Smooth muscle cell (in vitro differentiated cells): ENCODE measurements at regions not wholly inside any gene's neighbourhood (a gene's known extent, or its start where the extent isn't known, plus 50 kb on each side); places are given as distances from the start of the nearest gene placed in this dataset.

Experiments
- DNase-seq: peaks from one replicate; lab custom pipeline; 2025; ENCODE audit not compliant: unreplicated experiment; lab: John Stamatoyannopoulos, UW
- H2AFZ ChIP-seq: fragments of 200-600 bp; sonication (generic); 2 replicates; pipeline ENCODE4 v1.6.0; 2016; ENCODE audit warnings: antibody characterized with exemption, low read depth, mild to moderate bottlenecking
- H3F3A ChIP-seq: fragments of 200-600 bp; sonication (generic); 2 replicates; pipeline ENCODE4 v1.6.0; 2017; ENCODE audit warnings: antibody characterized with exemption, low read depth
- H3K27ac ChIP-seq: fragments of 200-600 bp; sonication (generic); 2 replicates; pipeline ENCODE4 v1.5.1; 2016; ENCODE audit warnings: low read depth, mild to moderate bottlenecking
- H3K27me3 ChIP-seq: fragments of 200-600 bp; sonication (generic); 2 replicates; pipeline ENCODE4 v1.6.1; 2016; ENCODE audit warnings: low read depth, mild to moderate bottlenecking
- H3K36me3 ChIP-seq: fragments of 200-600 bp; sonication (generic); 2 replicates; pipeline ENCODE4 v1.5.1; 2016; ENCODE audit warnings: low read depth
- H3K4me1 ChIP-seq: fragments of 200-600 bp; sonication (generic); 2 replicates; pipeline ENCODE4 v1.5.1; 2016; ENCODE audit warnings: low read depth
- H3K4me2 ChIP-seq: fragments of 200-600 bp; sonication (generic); 2 replicates; pipeline ENCODE4 v1.6.0; 2016; ENCODE audit warnings: mild to moderate bottlenecking
- H3K4me3 ChIP-seq: fragments of 200-600 bp; sonication (generic); 2 replicates; pipeline ENCODE4 v1.5.1; 2016; ENCODE audit warnings: mild to moderate bottlenecking
- H3K79me2 ChIP-seq: fragments of 200-600 bp; sonication (generic); 2 replicates; pipeline ENCODE4 v1.6.0; 2016; ENCODE audit warnings: low read depth, mild to moderate bottlenecking
- H3K9ac ChIP-seq: fragments of 200-600 bp; sonication (generic); 2 replicates; pipeline ENCODE4 v1.6.0; 2016; ENCODE audit warnings: low read depth
- H3K9me3 ChIP-seq: fragments of 200-600 bp; sonication (generic); replicated peaks from 2 replicates; pipeline ENCODE4 v1.5.1; 2016; ENCODE audit warnings: low read depth
- H4K20me1 ChIP-seq: fragments of 200-600 bp; sonication (generic); 2 replicates; pipeline ENCODE4 v1.6.0; 2016; ENCODE audit warnings: low read depth
- CTCF ChIP-seq: fragments of 200-600 bp; sonication (generic); IDR thresholded peaks from 2 replicates; pipeline ENCODE4 v1.5.1; 2017; ENCODE audit warnings: borderline replicate concordance, mild to moderate bottlenecking, antibody characterized with exemption; ENCODE audit not compliant: insufficient read depth, poor library complexity, severe bottlenecking
- WGBS: methylation state at CpG from one replicate; pipeline ENCODE4 v1.1.7; 2016; ENCODE audit warnings: low lambda C conversion rate; 5-methylcytosine and 5-hydroxymethylcytosine counted together

GRCh38 chr4:165663411-165663810 is 209.6 kb upstream of the TLL1 start:
- H3K79me2 ChIP-seq = no peaks in the 10 kb centered on the region
- H3K36me3 ChIP-seq = no peaks in the 10 kb centered on the region
- H3K4me1 ChIP-seq = peaks cover 6% of the 10 kb centered on the region
- no peak overlapping the region for H3K4me2 ChIP-seq
- no peaks in the 10 kb centered on the region for H3K9me3 ChIP-seq
- TF ChIP-seq CTCF = no peak
- no peak for DNase-seq
- no peak overlapping the region for H3K27ac ChIP-seq
- H3K4me3 ChIP-seq = no peak overlapping the region
- H2AFZ ChIP-seq = no peak overlapping the region
- H4K20me1 ChIP-seq = no peaks in the 10 kb centered on the region
- no peaks in the 10 kb centered on the region for H3K27me3 ChIP-seq
- H3F3A ChIP-seq = no peaks in the 10 kb centered on the region
- no peak overlapping the region for H3K9ac ChIP-seq

GRCh38 chr4:165666836-165667235 is 206.2 kb upstream of the TLL1 start:
- Histone ChIP-seq H3K4me3 (no peak overlapping the region), H3K27ac (no peak overlapping the region), H3K4me2 (no peak overlapping the region), H3K27me3 (no peaks in the 10 kb centered on the region), H3K36me3 (no peaks in the 10 kb centered on the region), H4K20me1 (no peaks in the 10 kb centered on the region), H3K9me3 (no peaks in the 10 kb centered on the region), H3K4me1 (peaks cover 8% of the 10 kb centered on the region), H3F3A (no peaks in the 10 kb centered on the region), H3K79me2 (no peaks in the 10 kb centered on the region), H2AFZ (no peak overlapping the region), H3K9ac (no peak overlapping the region)
- TF ChIP-seq CTCF = no peak
- WGBS = 97% methylated on average over 5 of the region's 5 CpGs
- DNase-seq = no peak

- Histone ChIP-seq H3K79me2 (no peaks in the 10 kb centered on the region), H2AFZ (no peak overlapping the region), H3K9ac (no peak overlapping the region), H3F3A (no peaks in the 10 kb centered on the region), H3K4me3 (no peak overlapping the region), H3K4me2 (no peak overlapping the region), H3K4me1 (peaks cover 8% of the 10 kb centered on the region), H3K27me3 (no peaks in the 10 kb centered on the region), H4K20me1 (no peaks in the 10 kb centered on the region), H3K27ac (no peak overlapping the region), H3K9me3 (no peaks in the 10 kb centered on the region), H3K36me3 (no peaks in the 10 kb centered on the region)
- 97% methylated on average over 1 of the region's 1 CpG for WGBS
- no peak for DNase-seq
- no peak for TF ChIP-seq CTCF
Measured at GRCh38 chr4:165667969-165668368, 205.1 kb upstream of the TLL1 start.

- H3K27ac ChIP-seq = no peak overlapping the region
- WGBS = 36% methylated on average over 2 of the region's 2 CpGs
- peaks cover 6% of the 10 kb centered on the region for H3K4me1 ChIP-seq
- no peak overlapping the region for H3K4me3 ChIP-seq
- H3K36me3 ChIP-seq = no peaks in the 10 kb centered on the region
- no peak overlapping the region for H3K4me2 ChIP-seq
- H3K79me2 ChIP-seq = no peaks in the 10 kb centered on the region
- no peaks in the 10 kb centered on the region for H3K27me3 ChIP-seq
- H3K9me3 ChIP-seq = no peaks in the 10 kb centered on the region
- H3F3A ChIP-seq = no peaks in the 10 kb centered on the region
- DNase-seq = no peak
- no peak for TF ChIP-seq CTCF
- no peaks in the 10 kb centered on the region for H4K20me1 ChIP-seq
- H2AFZ ChIP-seq = no peak overlapping the region
- no peak overlapping the region for H3K9ac ChIP-seq
Measured at GRCh38 chr4:165668694-165669093, 204.3 kb upstream of the TLL1 start.
